Activated CD8-positive, alpha-beta T cell treated with anti-CD3 and anti-CD28 coated beads for 36 hours (primary cell): ENCODE measurements at regions not wholly inside any gene's neighbourhood (a gene's known extent, or its start where the extent isn't known, plus 50 kb on each side); places are given as distances from the start of the nearest gene placed in this dataset.

ENCODE experiments used
- ATAC-seq: fragments of 200-7000 bp; cut with Tn5 transposase; one replicate; pipeline ENCODE4 v1.10.0; 2021; ENCODE audit warnings: mild to moderate bottlenecking, moderate library complexity
- CTCF ChIA-PET: fragments of 350-600 bp; sonication (Branson Sonifier 250); formaldehyde crosslinking; loops from one replicate; lab custom pipeline; 2021; ENCODE audit warnings: antibody characterized with exemption; lab: Charles Lee
- POLR2A ChIA-PET: fragments of 350-600 bp; sonication (Branson Sonifier 250); formaldehyde crosslinking; loops from one replicate; lab custom pipeline; 2021; ENCODE audit warnings: antibody characterized with exemption; lab: Charles Lee
- DNase-seq: peaks from one replicate; pipeline ENCODE4 v3.0.0-alpha.2; 2020
- H3K27ac Mint-ChIP-seq: one replicate; pipeline ENCODE4 v1.8.0; 2021; ENCODE audit warnings: mild to moderate bottlenecking, mixed read lengths
- H3K27me3 Mint-ChIP-seq: one replicate; pipeline ENCODE4 v1.8.0; 2021; ENCODE audit warnings: mixed read lengths
- H3K36me3 Mint-ChIP-seq: one replicate; pipeline ENCODE4 v1.8.0; 2021; ENCODE audit warnings: low read depth, mixed read lengths
- H3K4me1 Mint-ChIP-seq: one replicate; pipeline ENCODE4 v1.8.0; 2021; ENCODE audit warnings: low read depth, mixed read lengths
- H3K4me3 Mint-ChIP-seq: one replicate; pipeline ENCODE4 v1.8.0; 2021; ENCODE audit warnings: mild to moderate bottlenecking, moderate library complexity, mixed read lengths
- H3K9me3 Mint-ChIP-seq: one replicate; pipeline ENCODE4 v1.8.0; 2021; ENCODE audit warnings: mixed read lengths
- intact Hi-C: fragments of 100-400 bp; cut with micrococcal nuclease; formaldehyde crosslinking; loops from one replicate; pipeline ENCODE4 v1.10.0; 2022
- TF ChIP-seq, protein P1 (sequence below): fragments of 200-600 bp; IDR thresholded peaks from one replicate; pipeline ENCODE4 v1.8.0; 2022; ENCODE audit warnings: antibody characterized with exemption, mild to moderate bottlenecking

DNA sequence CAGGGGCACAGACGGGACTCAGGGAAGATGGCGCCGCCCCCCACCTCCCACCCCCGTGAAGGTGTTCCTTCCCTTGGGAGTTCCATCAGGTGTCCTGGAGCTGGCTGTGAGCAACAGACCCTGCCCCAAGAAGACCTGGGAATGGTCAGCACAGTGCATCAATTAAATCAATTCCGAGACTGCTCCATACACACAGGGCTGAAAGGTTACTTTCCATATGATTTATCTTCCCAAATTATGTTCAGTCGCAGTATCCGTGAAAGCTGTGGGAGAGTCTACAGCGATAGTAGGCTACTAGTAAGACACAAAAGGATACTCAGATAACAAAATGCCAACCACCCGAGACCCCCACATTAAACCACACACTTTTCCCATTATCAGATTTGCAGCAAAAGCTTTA lies 71.8 kb upstream of the PABPC3 start:
- H3K9me3 Mint-ChIP-seq, result no peaks in the 10 kb centered on the region
- no peaks in the 10 kb centered on the region for H3K4me1 Mint-ChIP-seq
- POLR2A ChIA-PET, result no interaction called here
- no peak for ATAC-seq
- no peak overlapping the region for H3K4me3 Mint-ChIP-seq
- CTCF ChIA-PET, result no interaction called here
- no peak for DNase-seq
- peaks cover 23% of the 10 kb centered on the region for H3K27me3 Mint-ChIP-seq
- TF ChIP-seq, protein P1, sequence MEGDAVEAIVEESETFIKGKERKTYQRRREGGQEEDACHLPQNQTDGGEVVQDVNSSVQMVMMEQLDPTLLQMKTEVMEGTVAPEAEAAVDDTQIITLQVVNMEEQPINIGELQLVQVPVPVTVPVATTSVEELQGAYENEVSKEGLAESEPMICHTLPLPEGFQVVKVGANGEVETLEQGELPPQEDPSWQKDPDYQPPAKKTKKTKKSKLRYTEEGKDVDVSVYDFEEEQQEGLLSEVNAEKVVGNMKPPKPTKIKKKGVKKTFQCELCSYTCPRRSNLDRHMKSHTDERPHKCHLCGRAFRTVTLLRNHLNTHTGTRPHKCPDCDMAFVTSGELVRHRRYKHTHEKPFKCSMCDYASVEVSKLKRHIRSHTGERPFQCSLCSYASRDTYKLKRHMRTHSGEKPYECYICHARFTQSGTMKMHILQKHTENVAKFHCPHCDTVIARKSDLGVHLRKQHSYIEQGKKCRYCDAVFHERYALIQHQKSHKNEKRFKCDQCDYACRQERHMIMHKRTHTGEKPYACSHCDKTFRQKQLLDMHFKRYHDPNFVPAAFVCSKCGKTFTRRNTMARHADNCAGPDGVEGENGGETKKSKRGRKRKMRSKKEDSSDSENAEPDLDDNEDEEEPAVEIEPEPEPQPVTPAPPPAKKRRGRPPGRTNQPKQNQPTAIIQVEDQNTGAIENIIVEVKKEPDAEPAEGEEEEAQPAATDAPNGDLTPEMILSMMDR, result no peak
- intact Hi-C loops, result no loop called here
- H3K36me3 Mint-ChIP-seq, result no peaks in the 10 kb centered on the region
- H3K27ac Mint-ChIP-seq, result no peak overlapping the region

DNA sequence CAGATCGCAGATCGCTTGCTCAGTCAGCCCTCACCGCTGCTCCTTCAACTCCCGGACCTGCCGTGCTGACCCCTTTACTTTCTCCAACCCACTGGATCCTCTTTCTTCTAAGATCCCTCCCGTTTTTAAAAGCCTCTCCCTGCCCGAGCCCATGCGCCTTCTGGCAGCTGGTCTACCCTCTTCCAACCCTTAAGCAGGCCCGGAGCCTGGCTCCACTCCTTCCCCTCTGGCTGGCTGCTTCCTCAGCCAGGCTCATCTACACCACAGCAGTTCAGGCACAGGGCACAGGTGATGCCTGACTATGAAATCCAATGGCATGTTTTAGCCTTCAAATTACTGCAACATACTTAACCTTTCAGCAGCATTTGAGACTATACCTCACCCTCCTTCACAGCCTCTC lies 63.8 kb upstream of the PABPC3 start:
- Mint-ChIP-seq H3K27ac (no peak overlapping the region), H3K36me3 (no peaks in the 10 kb centered on the region), H3K4me1 (no peaks in the 10 kb centered on the region), H3K4me3 (no peak overlapping the region), H3K9me3 (no peaks in the 10 kb centered on the region), H3K27me3 (peaks cover 19% of the 10 kb centered on the region)
- CTCF ChIA-PET, result no interaction called here
- no peak for ATAC-seq
- TF ChIP-seq, protein P1, result no peak
- POLR2A ChIA-PET, result no interaction called here
- no peak for DNase-seq
- intact Hi-C loops, result no loop called here

DNA sequence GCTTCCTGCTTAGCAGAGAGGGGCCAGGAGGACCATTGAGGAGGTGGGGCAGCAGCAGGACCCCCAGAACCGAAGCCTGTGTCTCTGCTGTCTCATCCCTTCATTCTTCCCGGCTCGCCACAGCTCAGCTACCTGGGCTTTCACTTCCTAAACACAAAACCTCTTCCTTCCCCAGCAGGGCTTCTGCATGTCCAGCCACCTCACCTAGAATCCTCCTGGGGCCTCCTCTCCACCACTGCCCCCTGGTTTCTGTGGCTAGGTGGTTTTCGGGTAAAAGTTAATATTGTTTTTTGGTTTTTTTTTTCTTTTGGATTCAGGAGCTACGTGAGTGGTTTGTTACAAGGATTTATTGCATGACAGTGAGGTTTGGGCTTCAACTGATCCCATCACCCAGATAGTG lies 61.8 kb upstream of the PABPC3 start:
- intact Hi-C loops, result no loop called here
- no peaks in the 10 kb centered on the region for H3K4me1 Mint-ChIP-seq
- H3K36me3 Mint-ChIP-seq, result no peaks in the 10 kb centered on the region
- CTCF ChIA-PET, result interaction anchor here (1.6 kb wide), 1 partner anchor 39 kb away, joined by 8 read pairs; no protein-coding TSS in a partner anchor
- TF ChIP-seq, protein P1, result no peak
- POLR2A ChIA-PET, result no interaction called here
- H3K9me3 Mint-ChIP-seq, result no peaks in the 10 kb centered on the region
- H3K27me3 Mint-ChIP-seq, result peaks cover 26% of the 10 kb centered on the region
- DNase-seq (no peak), ATAC-seq (no peak)
- no peak overlapping the region for H3K27ac Mint-ChIP-seq
- no peak overlapping the region for H3K4me3 Mint-ChIP-seq

DNA sequence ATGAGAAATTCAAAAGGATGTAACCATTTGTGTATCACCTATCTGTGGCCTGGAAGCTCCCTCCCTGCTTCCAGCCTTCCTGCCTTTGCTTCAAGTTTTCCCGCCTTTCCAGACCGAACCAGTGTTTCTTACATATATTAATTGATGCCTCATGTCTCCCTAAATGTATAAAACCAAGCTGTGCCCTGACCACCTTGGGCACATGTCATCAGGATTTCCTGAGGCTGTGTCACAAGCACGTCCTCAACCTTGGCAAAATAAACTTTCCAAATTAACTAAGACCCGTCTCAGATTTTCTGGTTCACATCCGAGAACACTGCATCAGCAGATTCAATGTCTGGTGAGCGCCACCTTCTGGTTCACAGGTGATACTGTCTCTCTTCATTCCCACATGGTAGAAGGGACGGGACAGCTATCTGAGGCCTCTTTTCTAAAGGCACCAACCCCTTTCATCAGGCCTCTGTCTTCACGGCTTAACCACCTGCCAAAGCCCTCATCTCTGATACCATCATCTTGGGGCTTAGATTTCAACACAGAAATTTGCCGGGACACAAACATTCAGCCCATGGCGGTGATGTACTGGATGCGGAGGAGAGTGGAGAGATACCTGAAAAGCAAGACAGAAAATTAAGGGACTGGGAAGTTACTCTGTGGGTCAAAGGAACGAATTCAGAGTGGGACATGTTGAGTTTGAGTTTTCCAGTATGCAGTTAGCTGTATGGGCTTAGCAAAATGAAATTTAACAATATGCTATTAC lies 58.7 kb upstream of the PABPC3 start:
- Mint-ChIP-seq H3K9me3 (no peaks in the 10 kb centered on the region), H3K4me1 (no peaks in the 10 kb centered on the region), H3K27me3 (peaks cover 30% of the 10 kb centered on the region), H3K27ac (no peak overlapping the region), H3K4me3 (no peak overlapping the region), H3K36me3 (no peaks in the 10 kb centered on the region)
- TF ChIP-seq, protein P1, result peak; percentile 71
- CTCF ChIA-PET, result interaction anchor here (0.6 to 1.7 kb wide), 15 partner anchors 9 to 321 kb away, joined by 3 to 13 read pairs (median 3); no protein-coding TSS in a partner anchor
- peak; percentile 81 for ATAC-seq
- POLR2A ChIA-PET, result no interaction called here
- intact Hi-C loops, result loop anchor here (2.0 kb wide), 1 partner anchor 32 kb away; no protein-coding TSS in a partner anchor
- peak; percentile 65 for DNase-seq

DNA sequence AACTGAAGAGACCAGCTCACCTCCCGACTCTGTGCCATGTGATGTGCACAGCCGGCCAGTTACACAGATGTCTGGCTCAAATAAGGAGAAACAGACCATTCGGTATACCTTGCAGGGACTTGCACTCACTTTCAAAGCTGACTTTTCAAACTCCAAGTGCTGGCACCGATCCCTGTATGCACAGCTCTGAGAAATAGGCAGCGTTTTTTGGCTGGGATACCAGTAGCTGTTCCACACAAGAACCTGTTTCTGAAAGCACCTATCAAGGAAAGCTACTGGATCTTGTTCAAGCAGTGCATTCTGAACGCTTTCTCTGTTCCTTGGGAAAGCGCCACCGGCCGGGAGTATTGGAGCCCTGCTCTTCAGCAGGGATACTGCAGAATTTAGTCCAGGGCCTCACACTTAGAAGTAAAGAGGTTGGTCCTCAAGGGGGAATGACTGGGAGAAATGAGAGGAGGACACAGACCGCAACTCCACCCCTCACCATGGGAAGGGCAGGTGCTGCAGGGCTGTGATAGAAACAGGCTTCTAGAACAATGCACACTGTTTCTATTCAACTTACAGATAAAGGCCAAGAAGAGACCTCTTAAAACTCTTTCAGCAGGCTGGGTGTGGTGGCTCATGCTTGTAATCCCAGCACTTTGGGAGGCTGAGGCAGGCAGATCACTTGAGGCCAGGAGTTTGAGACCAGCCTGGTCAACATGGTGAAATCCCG lies 53.6 kb upstream of the PABPC3 start:
- H3K9me3 Mint-ChIP-seq, result no peaks in the 10 kb centered on the region
- ATAC-seq (no peak), DNase-seq (no peak)
- H3K27me3 Mint-ChIP-seq, result peaks cover 49% of the 10 kb centered on the region
- intact Hi-C loops, result no loop called here
- no peak overlapping the region for H3K4me3 Mint-ChIP-seq
- POLR2A ChIA-PET, result no interaction called here
- CTCF ChIA-PET, result no interaction called here
- no peak overlapping the region for H3K27ac Mint-ChIP-seq
- peaks cover 2% of the 10 kb centered on the region for H3K4me1 Mint-ChIP-seq
- TF ChIP-seq, protein P1, result no peak
- H3K36me3 Mint-ChIP-seq, result no peaks in the 10 kb centered on the region
